ENCODE measurements at regions not wholly inside any gene's neighbourhood (a gene's known extent, or its start where the extent isn't known, plus 50 kb on each side); places are given as distances from the start of the nearest gene placed in this dataset.

GRCh38 chr18:4641771-4642368 lies 186.8 kb upstream of the DLGAP1 start:
- no peak for TF ChIP-seq CTCF (IDR thresholded peaks at IDR 0.05)
- no peak for TF ChIP-seq POLR2A (IDR thresholded peaks at IDR 0.05)
